Epithelial cell of prostate (primary cell): ENCODE measurements at regions not wholly inside any gene's neighbourhood (a gene's known extent, or its start where the extent isn't known, plus 50 kb on each side); places are given as distances from the start of the nearest gene placed in this dataset.
"Not testable (repeated sequence)": the region's sequence is repeated elsewhere in the genome, so short reads cannot be mapped to it uniquely, and the experiment has no call there.

ENCODE experiments used
- DNase-seq: peaks from one replicate; pipeline ENCODE4 v3.0.0-alpha.2; 2011; ENCODE audit warnings: low read depth, low spot score
- H3K27ac ChIP-seq: fragments of 450-650 bp; 2 replicates; pipeline ENCODE4 v1.5.1; 2017; ENCODE audit warnings: mild to moderate bottlenecking

DNA sequence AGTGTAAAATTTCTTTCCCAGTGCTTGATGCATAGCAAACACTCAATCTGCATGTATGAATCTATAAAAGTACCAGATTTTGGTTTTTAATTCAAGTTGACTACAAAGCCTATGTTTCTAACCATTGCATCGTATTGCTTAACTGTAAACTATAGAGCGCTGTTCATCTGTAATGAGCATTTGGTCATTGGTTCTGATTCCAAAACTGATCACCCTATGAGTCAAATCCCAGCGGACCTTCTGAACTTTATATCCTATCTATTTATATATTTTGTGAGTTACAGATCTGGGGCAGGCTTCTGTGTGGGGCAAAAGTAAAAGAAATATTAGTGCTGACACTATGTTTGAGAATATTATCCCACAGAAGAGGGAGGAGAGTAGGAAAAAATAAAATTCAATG, 305.7 kb upstream of the TNC start:
- DNase-seq = no peak

GRCh38 chr9:115425601-115426000, 307.6 kb upstream of the TNC start:
- no peak overlapping the region for H3K27ac ChIP-seq
- DNase-seq = no peak

More for the DNA sequence above, 305.7 kb upstream of the TNC start:
- no peak overlapping the region for H3K27ac ChIP-seq

DNA sequence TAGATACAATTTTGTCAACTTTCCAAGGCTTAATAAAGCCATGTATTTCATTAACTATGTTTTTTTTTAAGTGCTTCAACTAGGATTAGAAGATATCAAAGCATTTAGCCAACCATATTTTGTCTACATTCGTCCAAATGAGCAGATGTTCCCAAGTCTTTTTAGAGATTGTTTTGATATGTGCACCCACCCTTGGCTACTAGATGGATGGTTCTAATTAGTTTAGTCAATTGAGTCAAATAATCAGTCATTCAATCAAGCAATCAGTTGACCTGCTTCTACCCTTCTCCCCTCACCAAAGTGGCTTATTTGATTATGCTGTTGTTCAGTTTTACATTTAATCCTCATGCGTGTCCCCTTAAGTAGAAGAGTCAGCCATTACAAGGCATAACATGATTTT, 319.5 kb upstream of the TNC start:
- no peak overlapping the region for H3K27ac ChIP-seq
- DNase-seq = no peak

- DNase-seq = no peak
- no peak overlapping the region for H3K27ac ChIP-seq
Measured at GRCh38 chr9:115439641-115440040, 321.7 kb upstream of the TNC start.

DNA sequence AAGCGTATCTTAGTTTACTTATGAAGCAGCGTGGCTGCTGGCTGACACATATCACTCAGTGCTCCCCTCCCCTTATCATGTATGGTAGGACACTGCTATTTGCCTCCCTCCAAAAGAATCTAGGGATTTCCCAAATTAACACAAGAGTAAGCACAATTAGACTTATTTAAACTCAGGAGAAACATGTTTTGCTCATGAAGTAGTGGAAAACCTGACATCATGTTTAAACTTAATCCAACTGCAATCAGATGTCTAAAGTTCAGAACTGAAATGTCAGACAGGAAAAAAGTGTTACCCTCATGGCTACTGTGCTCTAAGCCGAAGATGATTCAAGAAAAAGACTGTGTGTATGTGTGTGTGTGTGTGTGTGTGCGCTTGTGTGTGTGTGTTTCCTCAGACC, 324.1 kb upstream of the TNC start:
- no peak overlapping the region for H3K27ac ChIP-seq
- DNase-seq = no peak

DNA sequence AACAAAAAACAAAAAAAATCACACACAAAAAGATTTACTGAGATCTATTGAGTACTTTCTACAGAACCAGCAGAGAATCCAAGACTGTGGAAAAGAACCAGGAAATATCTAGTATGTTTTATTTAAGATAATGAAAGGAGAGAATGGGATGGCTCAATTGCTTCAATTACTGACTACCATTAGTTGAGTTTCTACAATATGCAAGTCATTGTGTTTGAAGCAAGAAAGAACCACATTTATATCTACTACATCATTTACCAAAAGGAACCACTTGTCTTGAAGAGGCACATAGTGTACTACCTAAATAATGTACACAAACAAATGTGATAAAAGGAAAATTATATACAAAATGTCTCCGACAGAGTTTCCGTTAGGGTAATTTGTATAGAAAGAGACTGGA, 325.9 kb upstream of the TNC start:
- H3K27ac ChIP-seq = no peak overlapping the region
- DNase-seq = no peak

GRCh38 chr9:115444959-115445358, 327.0 kb upstream of the TNC start:
- H3K27ac ChIP-seq = no peak overlapping the region
- DNase-seq = no peak

- no peak for DNase-seq
- no peak overlapping the region for H3K27ac ChIP-seq
Measured at GRCh38 chr9:115445655-115446054, 327.7 kb upstream of the TNC start.

GRCh38 chr9:115456515-115456914, 338.6 kb upstream of the TNC start:
- H3K27ac ChIP-seq = no peak overlapping the region
- no peak for DNase-seq

GRCh38 chr9:115461280-115461679, 343.3 kb upstream of the TNC start:
- no peak for DNase-seq
- no peak overlapping the region for H3K27ac ChIP-seq

GRCh38 chr9:115462623-115463022, 344.7 kb upstream of the TNC start:
- H3K27ac ChIP-seq = no peak overlapping the region
- DNase-seq = no peak

- no peak overlapping the region for H3K27ac ChIP-seq
- DNase-seq = no peak
Measured at GRCh38 chr9:115466756-115467155, 348.8 kb upstream of the TNC start.

DNA sequence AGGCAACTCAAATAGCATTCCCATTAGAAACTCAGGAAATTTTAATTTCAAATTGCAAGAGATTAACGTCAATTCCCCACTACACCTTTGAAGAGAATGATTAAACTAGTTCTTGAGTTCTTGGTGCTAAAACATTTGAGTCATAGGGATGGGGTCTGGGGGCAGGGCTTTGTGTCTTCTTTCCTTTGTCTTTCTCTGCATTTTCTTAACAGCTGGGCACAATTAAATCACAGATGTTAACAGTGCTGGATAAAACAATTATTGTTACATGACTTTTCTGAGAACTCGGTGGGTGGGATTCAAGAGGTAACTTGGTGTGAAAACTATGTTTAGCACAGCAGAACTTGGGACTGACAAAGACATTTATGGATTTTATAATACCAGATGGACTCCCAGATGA, 351.9 kb upstream of the TNC start:
- DNase-seq = no peak
- H3K27ac ChIP-seq = no peak overlapping the region

DNA sequence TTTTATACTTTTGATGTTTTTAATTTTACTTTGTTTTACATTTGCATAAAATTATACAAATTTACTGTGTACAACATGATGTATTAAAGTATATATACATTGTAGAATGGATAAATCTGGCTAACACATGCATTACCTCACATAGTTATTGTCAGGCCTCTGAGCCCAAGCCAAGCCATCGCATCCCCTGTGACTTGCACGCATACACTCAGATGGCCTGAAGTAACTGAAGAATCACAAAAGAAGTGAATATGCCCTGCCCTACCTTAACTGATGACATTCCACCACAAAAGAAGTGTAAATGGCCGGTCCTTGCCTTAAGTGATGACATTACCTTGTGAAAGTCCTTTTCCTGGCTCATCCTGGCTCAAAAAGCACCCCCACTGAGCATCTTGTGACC, 355.1 kb upstream of the TNC start:
- DNase-seq, H3K27ac ChIP-seq: not testable (repeated sequence)

DNA sequence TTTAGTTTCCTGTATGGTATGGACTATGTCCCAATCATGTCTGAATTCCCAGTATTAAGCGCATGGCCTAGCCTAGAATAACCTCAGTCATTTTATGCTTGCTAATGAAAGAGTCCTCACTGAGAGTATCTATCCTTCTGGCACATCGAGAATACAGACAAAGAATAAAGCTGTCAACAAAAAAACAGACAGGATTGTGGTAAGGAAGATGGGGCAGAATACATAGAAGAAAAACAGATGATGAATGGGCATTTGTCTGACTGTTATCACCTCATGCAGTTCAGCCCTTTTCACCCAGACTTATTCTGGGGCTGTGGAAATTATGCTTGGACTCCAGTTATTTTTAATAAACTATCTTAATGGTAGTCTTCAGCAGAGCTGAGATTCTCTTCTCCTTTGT, 363.8 kb upstream of the TNC start:
- no peak for DNase-seq
- H3K27ac ChIP-seq = no peak overlapping the region

DNA sequence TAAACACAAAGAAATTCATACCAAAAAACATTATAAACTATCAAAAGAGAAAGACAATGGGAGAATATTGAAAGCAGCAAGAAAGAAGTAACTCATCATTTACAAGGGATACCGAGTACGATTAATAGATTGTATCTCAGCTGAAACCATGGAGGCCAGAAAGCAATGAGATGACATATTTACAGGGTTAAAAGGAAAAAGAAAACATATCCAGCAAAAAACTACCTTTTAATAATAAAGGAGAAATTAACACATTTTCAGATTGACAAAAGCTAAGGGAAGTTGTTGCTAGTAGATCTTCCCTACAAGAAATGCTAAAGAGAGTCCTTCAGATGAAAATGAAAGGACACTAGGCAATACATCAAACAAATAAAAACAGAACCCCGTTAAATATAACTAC, 364.8 kb upstream of the TNC start:
- H3K27ac ChIP-seq = no peak overlapping the region
- DNase-seq = no peak

GRCh38 chr9:115492869-115493268, 374.9 kb upstream of the TNC start:
- H3K27ac ChIP-seq = no peak overlapping the region
- DNase-seq = no peak

DNA sequence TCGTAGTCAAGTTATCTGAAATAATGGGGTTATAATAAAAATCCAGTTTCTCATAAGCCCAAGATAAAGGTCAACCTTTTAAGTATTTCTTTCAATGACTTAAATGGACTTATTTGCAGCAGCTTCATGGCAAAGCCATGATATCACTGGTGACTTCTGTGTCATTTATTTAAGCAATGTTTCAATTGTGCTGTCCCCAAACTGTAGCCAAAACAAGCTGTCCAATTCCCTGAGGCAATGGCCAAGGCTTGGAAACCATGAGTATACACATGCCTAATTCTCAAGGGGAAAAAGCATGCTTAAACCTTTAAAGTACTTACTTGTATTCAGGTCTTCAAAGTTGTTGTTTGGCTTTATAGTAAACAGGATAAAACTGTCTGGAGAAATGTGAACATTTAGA, 376.4 kb upstream of the TNC start:
- no peak overlapping the region for H3K27ac ChIP-seq
- DNase-seq = no peak

DNA sequence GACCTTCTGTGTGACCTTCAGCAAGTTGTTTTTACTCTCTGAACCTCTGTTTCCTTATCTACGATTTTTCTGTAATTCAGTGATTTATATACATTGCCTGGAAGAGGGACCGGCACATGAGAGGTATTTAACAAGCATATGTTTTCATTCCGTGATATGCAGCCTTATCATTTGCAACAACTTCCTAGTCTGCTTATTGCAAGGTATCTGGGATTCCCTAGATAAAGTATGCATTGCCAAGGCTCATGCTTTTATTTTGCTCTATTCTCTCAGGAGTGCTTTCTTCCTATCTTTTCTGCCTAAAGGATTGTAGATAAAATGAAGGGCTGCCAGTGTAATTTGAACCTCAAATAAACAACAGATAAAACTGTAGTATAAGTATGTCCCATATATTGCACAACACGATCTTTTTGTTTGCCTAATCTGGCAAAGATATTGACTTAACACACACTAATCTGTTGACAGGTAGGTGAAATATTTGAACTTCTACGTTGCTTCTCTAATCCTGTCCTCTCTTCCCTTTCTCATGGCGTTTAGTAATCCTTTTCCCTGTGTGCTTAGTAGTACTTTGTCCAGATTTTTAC, 377.2 kb upstream of the TNC start:
- no peak for DNase-seq
- H3K27ac ChIP-seq = no peak overlapping the region

DNA sequence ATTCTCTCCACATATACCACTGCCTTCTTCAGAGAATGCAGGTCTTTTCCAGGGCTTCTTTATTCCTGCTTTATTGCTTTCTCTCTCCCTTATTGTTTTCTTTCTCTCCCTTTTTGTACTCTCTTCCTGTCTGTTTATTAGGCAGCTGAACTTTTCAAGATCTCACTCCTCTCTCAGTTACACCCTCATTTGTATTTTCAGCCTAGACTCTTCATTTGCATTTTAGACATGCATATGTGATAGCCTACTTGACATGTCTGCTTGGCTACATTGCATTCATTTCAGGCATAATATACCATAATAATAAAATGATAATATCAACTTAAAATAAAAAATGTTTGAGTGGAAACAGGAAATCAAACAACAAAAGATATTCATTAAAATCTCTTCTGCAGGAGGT, 377.9 kb upstream of the TNC start:
- H3K27ac ChIP-seq = no peak overlapping the region
- no peak for DNase-seq

DNA sequence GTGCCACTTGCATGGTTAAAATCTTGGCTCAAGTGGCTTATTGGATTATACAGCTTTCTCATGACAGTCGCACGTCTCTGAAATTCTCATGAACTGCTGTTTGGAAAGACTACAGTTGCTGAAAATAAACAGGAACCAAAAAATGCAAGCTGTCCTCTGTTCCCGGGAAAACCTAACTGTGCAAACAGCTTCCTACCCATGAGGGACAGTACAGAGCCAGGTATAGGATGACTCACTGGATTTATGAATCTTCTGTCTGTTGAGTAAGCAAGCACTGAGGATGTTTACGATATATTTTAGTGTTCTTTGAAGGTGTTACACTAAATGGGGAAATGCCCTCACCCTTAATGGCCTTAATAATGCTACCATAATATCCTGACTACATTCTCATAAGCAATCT, 380.3 kb upstream of the TNC start:
- DNase-seq = peak; percentile 50
- H3K27ac ChIP-seq = no peak overlapping the region

- no peak for DNase-seq
- H3K27ac ChIP-seq = no peak overlapping the region
Measured at GRCh38 chr9:115507148-115507547, 389.2 kb upstream of the TNC start.

DNA sequence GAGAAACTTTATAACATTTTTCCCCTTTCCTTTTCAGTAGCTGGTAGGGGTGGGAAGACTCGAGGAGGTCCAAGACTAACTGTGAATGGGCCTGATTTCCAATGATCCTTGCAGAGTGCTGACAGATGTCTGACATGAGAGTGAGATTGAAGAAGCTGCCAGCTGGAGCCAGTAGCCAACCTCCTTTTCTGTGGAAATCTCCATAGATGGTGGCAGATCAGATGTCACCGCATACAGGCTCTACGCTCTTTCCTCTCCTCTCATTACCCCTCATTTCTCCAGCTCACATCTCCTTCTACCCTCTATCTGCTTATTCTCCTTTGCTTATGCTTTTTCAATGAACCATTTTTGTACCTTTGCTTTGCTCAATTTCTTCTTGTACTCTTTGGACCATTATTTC, 395.2 kb upstream of the TNC start:
- H3K27ac ChIP-seq = no peak overlapping the region
- DNase-seq = no peak
